ENCODE measurements at regions not wholly inside any gene's neighbourhood (a gene's known extent, or its start where the extent isn't known, plus 50 kb on each side); places are given as distances from the start of the nearest gene placed in this dataset.

- H3K4me1 Mint-ChIP-seq = no peaks in the 10 kb centered on the region
- no peaks in the 10 kb centered on the region for H3K27me3 Mint-ChIP-seq (ENCODE audit: low read depth)
- H3K36me3 Mint-ChIP-seq (ENCODE audit: low read depth) = peaks cover 5% of the 10 kb centered on the region
- H3K27ac Mint-ChIP-seq (ENCODE audit: unreplicated experiment) = no peak overlapping the region
- H3K9me3 Mint-ChIP-seq = peaks cover 6% of the 10 kb centered on the region
- no peak overlapping the region for H3K4me3 Mint-ChIP-seq
- DNase-seq (ENCODE audit: low read depth, low spot score) = no peak
- TF ChIP-seq CTCF (conservative IDR thresholded peaks at IDR 0.05) = no peak
These were observed 88.1 kb upstream of the C1orf21 start for GRCh38 chr1:184298440-184299405.

GRCh38 chr1:184299406-184299790 lies 87.4 kb upstream of the C1orf21 start:
- no peak for DNase-seq (ENCODE audit: low read depth, low spot score)
- H3K27ac Mint-ChIP-seq (ENCODE audit: unreplicated experiment) = no peak overlapping the region
- no peak for TF ChIP-seq CTCF (conservative IDR thresholded peaks at IDR 0.05)

GRCh38 chr1:184299796-184300195 lies 87.0 kb upstream of the C1orf21 start:
- DNase-seq (ENCODE audit: low read depth, low spot score) = no peak
- peaks cover 14% of the 10 kb centered on the region for H3K9me3 Mint-ChIP-seq
- H3K27ac Mint-ChIP-seq (ENCODE audit: unreplicated experiment) = no peak overlapping the region
- TF ChIP-seq CTCF (conservative IDR thresholded peaks at IDR 0.05) = no peak
- peaks cover 9% of the 10 kb centered on the region for H3K36me3 Mint-ChIP-seq (ENCODE audit: low read depth)
- H3K27me3 Mint-ChIP-seq (ENCODE audit: low read depth) = no peaks in the 10 kb centered on the region
- no peaks in the 10 kb centered on the region for H3K4me1 Mint-ChIP-seq
- no peak overlapping the region for H3K4me3 Mint-ChIP-seq

More at GRCh38 chr1:184299406-184299790, 87.4 kb upstream of the C1orf21 start:
- H3K9me3 Mint-ChIP-seq = peaks cover 12% of the 10 kb centered on the region
- H3K4me3 Mint-ChIP-seq = no peak overlapping the region
- peaks cover 7% of the 10 kb centered on the region for H3K36me3 Mint-ChIP-seq (ENCODE audit: low read depth)
- no peaks in the 10 kb centered on the region for H3K27me3 Mint-ChIP-seq (ENCODE audit: low read depth)
- no peaks in the 10 kb centered on the region for H3K4me1 Mint-ChIP-seq

- no peak for DNase-seq (ENCODE audit: low read depth, low spot score)
- TF ChIP-seq CTCF (conservative IDR thresholded peaks at IDR 0.05) = no peak
- no peak overlapping the region for H3K4me3 Mint-ChIP-seq
- peaks cover 14% of the 10 kb centered on the region for H3K9me3 Mint-ChIP-seq
- no peak overlapping the region for H3K27ac Mint-ChIP-seq (ENCODE audit: unreplicated experiment)
- no peaks in the 10 kb centered on the region for H3K27me3 Mint-ChIP-seq (ENCODE audit: low read depth)
- H3K4me1 Mint-ChIP-seq = no peaks in the 10 kb centered on the region
- peaks cover 9% of the 10 kb centered on the region for H3K36me3 Mint-ChIP-seq (ENCODE audit: low read depth)
These were observed 86.4 kb upstream of the C1orf21 start for GRCh38 chr1:184300446-184300845.

- no peaks in the 10 kb centered on the region for H3K27me3 Mint-ChIP-seq (ENCODE audit: low read depth)
- no peak for DNase-seq (ENCODE audit: low read depth, low spot score)
- TF ChIP-seq CTCF (conservative IDR thresholded peaks at IDR 0.05) = no peak
- H3K9me3 Mint-ChIP-seq = peaks cover 22% of the 10 kb centered on the region
- H3K36me3 Mint-ChIP-seq (ENCODE audit: low read depth) = peaks cover 14% of the 10 kb centered on the region
- H3K4me1 Mint-ChIP-seq = no peaks in the 10 kb centered on the region
- no peak overlapping the region for H3K4me3 Mint-ChIP-seq
- H3K27ac Mint-ChIP-seq (ENCODE audit: unreplicated experiment) = no peak overlapping the region
These were observed 85.6 kb upstream of the C1orf21 start for GRCh38 chr1:184301227-184301626.
